Ovary (tissue), 7 donors: ENCODE measurements at regions not wholly inside any gene's neighbourhood (a gene's known extent, or its start where the extent isn't known, plus 50 kb on each side); places are given as distances from the start of the nearest gene placed in this dataset.

ENCODE experiments used
- DNase-seq, 5 donors: peaks; one replicate each; pipeline ENCODE4 v3.0.0-alpha.2; 2019 to 2020
- H3K27ac ChIP-seq, 2 donors: fragments of 200-600 bp; one replicate each; pipeline versions ENCODE4 v1.5.1 to v1.8.0; 2019 to 2022
- H3K27me3 ChIP-seq: fragments of 200-600 bp; one replicate; pipeline ENCODE4 v1.8.0; 2022
- H3K36me3 ChIP-seq: fragments of 200-600 bp; sonication (generic); one replicate; pipeline ENCODE4 v1.5.1; 2019
- H3K4me1 ChIP-seq: one replicate; pipeline ENCODE4 v1.8.1; 2013; ENCODE audit warnings: mild to moderate bottlenecking, moderate library complexity; ENCODE audit not compliant: insufficient read depth
- H3K4me3 ChIP-seq: fragments of 200-600 bp; sonication (generic); one replicate; pipeline ENCODE4 v1.5.1; 2017
- H3K9me3 ChIP-seq, 2 donors: fragments of 200-600 bp in 1 of 2; sonication (generic) in 1 of 2; one replicate each; pipeline versions ENCODE4 v1.5.1 to v1.8.1; 2013 to 2019; ENCODE audit warnings: mild to moderate bottlenecking in 1 of 2, moderate library complexity in 1 of 2
- EP300 ChIP-seq: sonication (generic); formaldehyde crosslinking; IDR thresholded peaks from one replicate; pipeline ENCODE4 v1.6.1; 2017; ENCODE audit warnings: antibody characterized with exemption
- POLR2A ChIP-seq: fragments of 450-650 bp; IDR thresholded peaks from one replicate; pipeline ENCODE4 v1.6.1; 2017; ENCODE audit warnings: antibody characterized with exemption, mild to moderate bottlenecking, moderate library complexity
- WGBS, 3 donors: extraction: QIAGEN DNeasy Blood & Tissue Kit in 1 of 3; methylation state at CpG; one replicate each; pipeline versions ENCODE4 v1.1.5 to v1.1.7; 2013 to 2017; 5-methylcytosine and 5-hydroxymethylcytosine counted together
- intact Hi-C, 4 donors: fragments of 100-400 bp; cut with DNase I; formaldehyde crosslinking; loops; one replicate each; pipeline versions ENCODE4 v1.11.0 to v1.15.1; 2022 to 2023
- TF ChIP-seq, protein P1 (sequence below), 3 donors: fragments of 450-650 bp in 2 of 3; fragments of 200-600 bp in 1 of 3; IDR thresholded peaks; one replicate each; pipeline versions ENCODE4 v1.5.1 to v1.8.0; 2016 to 2022; ENCODE audit warnings: antibody characterized with exemption in 3 of 3, mild to moderate bottlenecking in 1 of 3
- donor health status: DM: no; HTN: no; CAD: no; lungs with moderate emphysema.
- donor health status: DM: no; HTN: no; CAD: no.
- donor health status: Bipolar disorder and iron deficiency.
- donor health status: DM: no; HTN: no; CAD: no.
- donor health status: DM: yes; HTN: yes; CAD: no.

DNA sequence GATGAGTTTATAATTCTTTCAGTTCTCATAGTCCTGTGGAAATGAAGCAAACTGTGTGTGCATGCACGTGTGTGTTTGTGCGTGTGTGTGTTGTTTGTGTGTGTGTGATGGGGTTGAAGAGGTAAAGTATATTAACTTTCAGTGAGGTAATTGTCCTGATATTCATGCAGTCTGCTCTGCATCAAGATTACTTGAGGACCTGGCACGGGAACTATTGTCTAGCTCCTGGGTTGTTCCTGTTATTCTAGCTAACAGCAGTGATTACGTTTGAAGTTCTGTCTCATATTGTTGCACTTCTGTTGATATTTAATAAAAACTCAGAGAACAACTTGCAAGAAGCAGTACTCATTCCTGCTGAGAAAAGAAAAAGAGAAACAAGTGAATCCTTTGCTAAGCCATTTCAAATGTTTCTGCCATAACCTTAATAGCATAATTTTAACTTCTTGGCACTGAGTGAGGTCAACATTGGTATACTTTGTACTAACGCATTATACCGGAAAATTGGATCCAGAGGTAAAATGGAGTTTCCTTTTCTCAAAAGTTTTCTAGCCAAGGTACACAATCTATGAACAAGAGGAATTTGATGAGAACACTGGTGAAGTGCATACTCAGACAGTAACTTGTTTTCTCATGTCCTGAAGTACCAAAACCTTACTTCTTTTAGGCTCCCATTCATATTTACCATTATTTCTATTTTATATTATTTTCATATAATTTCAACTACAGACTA is 113.2 kb downstream of the SPCS3 start:
- Histone ChIP-seq H3K36me3 (no peaks in the 10 kb centered on the region), H3K27me3 (no peaks in the 10 kb centered on the region), H3K9me3 (no peaks in the 10 kb centered on the region), H3K4me3 (no peak overlapping the region), H3K4me1 (no peaks in the 10 kb centered on the region), H3K27ac (no peak overlapping the region)
- no peak for DNase-seq
- intact Hi-C loops, result no loop called here
- WGBS, 3 donors, result 62 to 71% (median 67%) methylated on average over 6 of the region's 6 CpGs
- TF ChIP-seq POLR2A, result no peak
- TF ChIP-seq, protein P1, sequence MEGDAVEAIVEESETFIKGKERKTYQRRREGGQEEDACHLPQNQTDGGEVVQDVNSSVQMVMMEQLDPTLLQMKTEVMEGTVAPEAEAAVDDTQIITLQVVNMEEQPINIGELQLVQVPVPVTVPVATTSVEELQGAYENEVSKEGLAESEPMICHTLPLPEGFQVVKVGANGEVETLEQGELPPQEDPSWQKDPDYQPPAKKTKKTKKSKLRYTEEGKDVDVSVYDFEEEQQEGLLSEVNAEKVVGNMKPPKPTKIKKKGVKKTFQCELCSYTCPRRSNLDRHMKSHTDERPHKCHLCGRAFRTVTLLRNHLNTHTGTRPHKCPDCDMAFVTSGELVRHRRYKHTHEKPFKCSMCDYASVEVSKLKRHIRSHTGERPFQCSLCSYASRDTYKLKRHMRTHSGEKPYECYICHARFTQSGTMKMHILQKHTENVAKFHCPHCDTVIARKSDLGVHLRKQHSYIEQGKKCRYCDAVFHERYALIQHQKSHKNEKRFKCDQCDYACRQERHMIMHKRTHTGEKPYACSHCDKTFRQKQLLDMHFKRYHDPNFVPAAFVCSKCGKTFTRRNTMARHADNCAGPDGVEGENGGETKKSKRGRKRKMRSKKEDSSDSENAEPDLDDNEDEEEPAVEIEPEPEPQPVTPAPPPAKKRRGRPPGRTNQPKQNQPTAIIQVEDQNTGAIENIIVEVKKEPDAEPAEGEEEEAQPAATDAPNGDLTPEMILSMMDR (IDR thresholded peaks at IDR 0.05), result no peak
- TF ChIP-seq EP300, result no peak

DNA sequence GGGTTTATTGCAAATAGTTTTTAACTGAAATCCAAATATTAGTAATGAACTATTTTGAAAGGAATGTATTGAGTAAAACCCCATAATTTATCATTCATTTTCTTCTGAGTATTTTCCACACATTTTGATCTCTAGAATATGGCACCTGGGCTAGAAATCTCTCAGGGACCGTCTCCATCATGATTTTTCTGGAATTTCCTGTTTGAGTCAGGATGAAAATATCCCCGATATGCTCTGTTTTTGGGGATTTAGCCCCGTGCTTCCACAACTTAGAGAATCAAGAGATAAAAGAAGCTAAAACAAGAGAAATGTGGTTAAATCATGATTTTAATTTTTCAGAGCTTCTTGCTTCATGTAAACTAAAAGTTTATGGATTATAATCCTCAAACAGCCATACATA is 114.2 kb downstream of the SPCS3 start:
- H3K27ac ChIP-seq, result no peak overlapping the region
- no peak for DNase-seq
- H3K4me3 ChIP-seq, result no peak overlapping the region
- TF ChIP-seq POLR2A, result no peak
- TF ChIP-seq EP300, result no peak
- TF ChIP-seq, protein P1 (IDR thresholded peaks at IDR 0.05), result no peak
- no peaks in the 10 kb centered on the region for H3K9me3 ChIP-seq
- intact Hi-C loops, result no loop called here
- no peaks in the 10 kb centered on the region for H3K36me3 ChIP-seq
- no peaks in the 10 kb centered on the region for H3K27me3 ChIP-seq
- WGBS, 3 donors, result 68 to 80% (median 75%) methylated on average over 3 of the region's 3 CpGs
- no peaks in the 10 kb centered on the region for H3K4me1 ChIP-seq

DNA sequence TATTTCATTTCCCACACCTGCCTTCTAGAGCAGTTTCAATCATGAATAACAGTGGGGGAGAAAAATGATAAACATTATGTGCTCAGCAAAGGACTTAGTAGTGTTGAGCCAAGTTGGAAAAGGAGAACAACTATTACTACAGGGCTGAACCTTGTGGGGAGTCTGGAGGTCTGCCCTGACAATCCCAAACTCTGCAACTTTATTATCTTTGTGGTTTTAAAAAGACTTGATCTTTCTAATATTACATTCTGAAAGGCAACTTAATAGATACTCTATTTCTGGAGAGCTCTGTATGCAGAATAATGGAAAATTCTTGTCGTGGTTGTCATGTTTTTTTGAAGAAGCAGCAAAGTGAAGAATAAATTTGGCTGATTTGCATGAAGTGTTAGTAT is 116.1 kb downstream of the SPCS3 start:
- Histone ChIP-seq H3K4me3 (no peak overlapping the region), H3K4me1 (no peaks in the 10 kb centered on the region), H3K27me3 (no peaks in the 10 kb centered on the region), H3K27ac (no peak overlapping the region), H3K9me3 (no peaks in the 10 kb centered on the region), H3K36me3 (no peaks in the 10 kb centered on the region)
- TF ChIP-seq EP300 (no peak), POLR2A (no peak)
- TF ChIP-seq, protein P1 (IDR thresholded peaks at IDR 0.05), result no peak
- no peak for DNase-seq
- WGBS, 3 donors, result 5 to 7% (median 6%) methylated on average over 1 of the region's 1 CpG
- intact Hi-C loops, result no loop called here

DNA sequence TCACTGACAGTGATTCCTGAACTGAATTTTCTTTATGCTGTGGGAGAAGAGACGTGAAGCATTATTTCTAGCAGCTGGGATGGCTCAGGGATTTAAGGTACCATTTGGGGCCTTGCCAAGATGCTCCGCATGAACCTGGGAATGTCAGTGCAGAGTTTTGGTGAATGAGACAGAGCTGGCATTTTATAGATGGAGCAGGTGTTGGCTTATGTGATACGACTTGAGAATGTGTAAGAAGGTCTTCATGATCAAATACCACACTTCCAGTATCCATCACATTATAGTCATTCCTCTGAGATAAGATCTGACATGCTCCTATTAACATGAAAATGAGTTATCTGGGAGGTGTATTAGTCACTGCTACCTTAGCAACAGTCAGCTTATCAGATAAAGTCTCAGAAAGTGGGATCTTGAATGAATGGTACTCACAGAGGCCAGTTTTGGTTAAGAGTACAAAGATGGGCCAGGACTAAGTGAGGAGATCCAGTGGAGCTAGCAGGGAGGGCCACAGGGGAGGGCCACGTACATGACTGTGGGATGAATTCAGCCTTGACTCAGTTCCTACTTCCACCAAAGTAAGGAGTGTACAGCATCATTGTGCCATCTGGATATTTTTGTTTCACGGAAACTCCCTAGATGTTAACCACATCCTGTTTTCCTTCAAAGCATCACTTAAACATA is 116.7 kb downstream of the SPCS3 start:
- Histone ChIP-seq H3K27me3 (no peaks in the 10 kb centered on the region), H3K4me3 (no peak overlapping the region), H3K9me3 (no peaks in the 10 kb centered on the region), H3K36me3 (no peaks in the 10 kb centered on the region), H3K27ac (no peak overlapping the region), H3K4me1 (no peaks in the 10 kb centered on the region)
- no peak for TF ChIP-seq EP300
- TF ChIP-seq, protein P1 (IDR thresholded peaks at IDR 0.05), result no peak
- TF ChIP-seq POLR2A, result no peak
- DNase-seq, result no peak
- 27 to 28% (median 28%) methylated on average over 5 of the region's 5 CpGs for WGBS, 3 donors
- intact Hi-C loops, result no loop called here
